GM19455 (cell line): ENCODE measurements at regions not wholly inside any gene's neighbourhood (a gene's known extent, or its start where the extent isn't known, plus 50 kb on each side); places are given as distances from the start of the nearest gene placed in this dataset.
"Not testable (repeated sequence)": the region's sequence is repeated elsewhere in the genome, so short reads cannot be mapped to it uniquely, and the experiment has no call there.

Source experiments
- ATAC-seq: cut with Tn5 transposase; IDR thresholded peaks from one replicate; pipeline ENCODE4 v1.9.1; 2021; ENCODE audit not compliant: unreplicated experiment

- no peak for ATAC-seq
Observed at GRCh38 chr13:79190932-79191331, 215.1 kb downstream of the RBM26 start.

- no peak for ATAC-seq
Observed at GRCh38 chr13:79187917-79188690, 218.0 kb downstream of the RBM26 start.

DNA sequence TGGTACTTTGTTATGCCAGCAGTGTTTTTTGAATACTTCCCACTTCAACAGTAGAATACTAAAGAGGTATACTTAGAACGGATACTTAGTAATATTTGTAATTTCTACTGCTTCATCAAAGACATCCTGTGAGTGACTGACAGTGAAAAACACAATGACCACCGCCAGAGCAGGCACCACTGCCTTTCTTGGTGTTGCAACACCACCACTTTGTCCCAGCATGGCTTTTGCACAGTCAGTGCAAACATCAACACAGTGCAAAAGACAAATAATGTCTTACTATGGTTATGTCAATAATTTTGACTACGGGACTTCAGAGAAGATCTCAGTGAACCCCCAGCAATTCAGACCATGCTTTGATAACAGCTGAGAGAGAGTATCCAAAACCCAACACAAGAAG lies 220.5 kb downstream of the RBM26 start:
- ATAC-seq: no peak

- ATAC-seq: no peak
Observed at GRCh38 chr13:79183231-79183630, 222.8 kb downstream of the RBM26 start.

DNA sequence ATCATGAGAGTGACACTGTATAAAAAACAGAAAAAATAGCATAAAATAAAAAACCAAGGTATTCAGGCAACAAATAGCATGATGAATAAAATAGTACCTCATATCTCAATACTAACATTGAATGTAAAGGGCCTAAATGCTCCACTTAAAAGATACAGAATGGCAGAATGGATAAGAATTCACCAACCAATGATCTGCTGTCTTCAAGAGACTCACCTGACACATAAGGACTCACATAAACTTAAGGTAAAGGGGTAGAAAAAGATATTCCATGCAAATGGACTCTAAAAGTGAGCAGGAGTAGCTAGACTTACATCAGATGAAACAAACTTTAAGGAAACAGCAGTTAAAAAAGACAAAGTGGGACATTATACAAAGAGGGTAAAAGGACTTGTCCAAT lies 232.4 kb downstream of the RBM26 start:
- not testable (repeated sequence) for ATAC-seq

GRCh38 chr13:79172924-79173323 lies 233.1 kb downstream of the RBM26 start:
- ATAC-seq: not testable (repeated sequence)

- ATAC-seq: no peak
Observed at GRCh38 chr13:79171141-79172061, 234.7 kb downstream of the RBM26 start.

GRCh38 chr13:79160818-79161217 lies 245.2 kb downstream of the RBM26 start:
- no peak for ATAC-seq

GRCh38 chr13:79155883-79156282 lies 250.2 kb downstream of the RBM26 start:
- ATAC-seq: no peak

GRCh38 chr13:79149210-79149609 lies 256.8 kb downstream of the RBM26 start:
- no peak for ATAC-seq

DNA sequence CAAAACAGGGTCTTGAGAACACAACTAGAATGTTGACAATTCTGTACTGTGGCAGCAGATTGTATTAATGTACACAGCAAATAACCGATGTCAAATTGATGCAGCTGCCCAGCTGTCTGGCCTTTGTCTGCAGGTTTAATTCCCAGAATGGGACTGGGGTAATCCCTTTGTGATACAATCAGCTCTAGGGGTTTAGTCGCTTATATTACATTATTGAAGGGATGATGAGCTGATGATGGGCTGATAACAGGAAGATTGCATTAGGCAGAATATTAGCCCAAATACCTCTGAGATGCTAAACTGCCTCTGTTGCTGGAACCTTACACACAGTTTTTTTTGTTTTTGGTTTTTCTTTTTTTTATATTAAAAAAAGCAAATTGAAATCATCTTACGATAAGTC lies 265.0 kb downstream of the RBM26 start:
- no peak for ATAC-seq

- ATAC-seq: no peak
Observed at GRCh38 chr13:79128158-79128557, 277.9 kb downstream of the RBM26 start.

DNA sequence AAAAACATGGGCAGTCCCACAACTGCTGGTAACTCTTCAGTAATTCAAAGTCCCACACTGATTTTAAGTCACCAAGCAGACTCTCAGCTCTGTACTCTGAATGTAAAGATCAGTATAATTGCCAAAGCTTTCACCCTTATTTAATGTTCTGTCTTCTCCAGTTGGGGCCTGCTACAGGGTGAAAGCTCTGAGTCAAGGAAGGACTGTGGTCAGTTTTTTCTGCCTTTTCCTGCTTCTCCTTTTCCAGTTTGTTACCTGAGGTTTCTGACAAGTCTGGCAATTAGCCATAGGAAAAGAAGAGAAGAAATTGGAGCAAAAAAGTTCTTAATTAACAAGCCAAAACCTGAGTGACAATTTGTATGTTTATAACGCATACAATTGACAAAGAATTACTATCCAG lies 279.3 kb downstream of the RBM26 start:
- no peak for ATAC-seq

DNA sequence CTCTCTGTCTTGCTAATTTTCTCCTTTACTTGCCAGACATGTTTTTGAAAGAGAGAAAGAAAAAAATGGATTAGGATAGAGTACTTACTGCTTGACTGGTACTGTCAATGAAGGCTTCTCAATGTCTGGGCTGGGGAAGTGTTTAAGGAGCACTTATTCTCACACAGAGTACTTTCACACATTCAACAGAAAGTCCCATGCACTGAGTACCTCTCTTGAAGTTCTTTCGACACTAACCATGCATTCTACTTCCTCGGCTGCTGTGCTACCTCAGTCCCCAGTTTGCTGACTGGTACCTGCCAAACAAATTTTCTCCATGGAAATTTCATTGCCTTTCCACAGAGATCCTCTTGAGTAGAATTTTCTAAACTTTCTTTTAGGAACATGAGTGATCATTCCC lies 281.9 kb downstream of the RBM26 start:
- ATAC-seq: no peak

GRCh38 chr13:79121286-79121685 lies 284.8 kb downstream of the RBM26 start:
- ATAC-seq: no peak

GRCh38 chr13:79119578-79120107 lies 286.4 kb downstream of the RBM26 start:
- no peak for ATAC-seq

- no peak for ATAC-seq
Observed at GRCh38 chr13:79112016-79112415, 294.0 kb downstream of the RBM26 start.

DNA sequence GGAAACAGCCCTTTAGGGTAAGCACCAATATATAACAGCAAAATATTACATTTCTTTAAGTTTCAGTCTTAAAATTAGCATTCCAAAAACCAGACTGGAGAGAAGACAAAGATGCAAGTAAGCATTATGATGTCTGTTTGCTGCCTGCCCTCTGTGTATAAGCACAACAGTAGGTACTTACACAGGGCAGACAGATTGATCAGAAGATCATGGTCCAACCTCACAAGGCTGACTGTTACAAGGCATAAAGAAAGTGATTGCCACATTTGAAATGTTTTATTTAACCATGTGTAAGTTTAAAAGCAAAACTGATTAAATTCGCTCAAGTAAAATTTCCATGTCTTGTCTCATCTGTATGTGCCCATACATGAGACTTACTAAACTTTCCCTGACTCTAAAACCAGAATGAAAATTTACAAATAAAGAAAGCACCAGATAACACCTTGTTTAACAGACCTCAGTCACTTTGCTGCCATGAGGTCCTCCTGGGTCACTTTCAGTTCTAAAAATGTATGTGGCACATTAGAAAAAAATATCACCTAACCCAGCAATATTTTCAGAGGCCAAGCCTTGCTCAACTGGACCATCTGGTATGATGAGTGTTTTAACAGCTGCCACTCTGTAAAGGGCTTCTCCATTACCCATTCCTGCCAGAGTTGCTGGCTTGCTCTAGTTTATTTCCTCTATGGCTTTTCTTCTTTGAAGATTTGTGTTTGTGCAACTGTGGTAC lies 297.0 kb downstream of the RBM26 start:
- ATAC-seq: peak; percentile 69

- ATAC-seq: no peak
Observed at GRCh38 chr13:79098596-79098995, 307.5 kb downstream of the RBM26 start.

DNA sequence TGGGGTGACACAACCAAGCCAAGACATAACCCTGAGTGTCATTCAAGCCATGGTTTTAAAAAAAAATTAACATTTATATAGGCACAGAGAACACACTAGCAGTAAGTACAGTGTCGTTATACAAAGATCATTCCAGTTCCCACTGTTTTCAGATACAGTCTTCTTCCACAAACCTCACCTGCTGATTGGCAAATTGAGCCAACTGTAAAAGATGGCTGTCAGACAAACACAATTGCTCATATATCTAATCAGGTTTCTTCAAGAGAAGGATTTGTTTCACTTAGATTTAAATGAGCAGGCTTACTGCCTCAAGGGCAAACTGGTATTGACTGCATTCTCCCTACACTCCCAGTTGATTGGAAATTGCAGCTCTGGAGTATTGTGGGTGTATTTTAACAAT lies 308.9 kb downstream of the RBM26 start:
- no peak for ATAC-seq

- ATAC-seq: no peak
Observed at GRCh38 chr13:79096099-79096498, 310.0 kb downstream of the RBM26 start.
